HCT116 (cell line): ENCODE measurements at regions not wholly inside any gene's neighbourhood (a gene's known extent, or its start where the extent isn't known, plus 50 kb on each side); places are given as distances from the start of the nearest gene placed in this dataset.

Experiments
- ATAC-seq: fragments of 200-7000 bp; cut with Tn5 transposase; 2 replicates; pipeline ENCODE4 v1.9.1; 2020; ENCODE audit warnings: mild to moderate bottlenecking, moderate library complexity
- BruUV-seq: library from RNA; stranded (reverse); fragments of 400-500 nt; replicated peaks from 2 replicates; lab custom pipeline; 2021; lab: Mats Ljungman, UMichigan
- CTCF ChIA-PET: fragments of 300-600 bp; sonication (Branson Sonifier 250); formaldehyde crosslinking; loops from one replicate; lab custom pipeline; 2021; ENCODE audit warnings: antibody characterized with exemption; lab: Charles Lee
- POLR2A ChIA-PET: fragments of 300-600, 350-600 bp; sonication (Branson Sonifier 250); formaldehyde crosslinking; loops from one replicate; lab custom pipeline; 2021; ENCODE audit warnings: antibody characterized with exemption; lab: Charles Lee
- RAD21 ChIA-PET, 2 experiments: fragments of 300-600 bp; sonication (Branson Sonifier 250); formaldehyde crosslinking; loops; one replicate each; lab custom pipeline; 2023; ENCODE audit warnings: low total read pairs in 2 of 2; ENCODE audit not compliant: uncharacterized antibody in 2 of 2, unreplicated experiment in 2 of 2, low non-redundant PET in 1 of 2; lab: Charles Lee
- DNase-seq: peaks from one replicate; pipeline ENCODE4 v3.0.0-alpha.2; 2010; ENCODE audit warnings: low read depth, low spot score
- H2AFZ ChIP-seq: fragments of 200-600 bp; shearing (Covaris generic), sonication (generic); 2 replicates; pipeline ENCODE4 v1.6.1; 2017; ENCODE audit warnings: low read depth, mixed run types, mixed read lengths, antibody characterized with exemption, low read length; ENCODE audit not compliant: poor library complexity, severe bottlenecking
- H3K27ac ChIP-seq: 2 replicates; pipeline ENCODE4 v1.5.1; 2012; ENCODE audit warnings: low read depth, low read length
- H3K27me3 ChIP-seq: fragments of 200-600 bp; sonication (generic); 2 replicates; pipeline ENCODE4 v1.6.1; 2016; ENCODE audit warnings: mixed run types, low read length, mixed read lengths; ENCODE audit not compliant: insufficient read depth
- H3K36me3 ChIP-seq, 2 experiments: fragments of 200-500 bp in 1 of 2; fragments of 200-600 bp in 1 of 2; sonication (Bioruptor generic) in 1 of 2; sonication (generic) in 1 of 2; 2 replicates each; pipeline versions ENCODE4 v1.5.1 to v1.6.1; 2014 to 2016; ENCODE audit warnings: low read length in 2 of 2, inconsistent platforms in 1 of 2, mixed read lengths in 1 of 2, mixed run types in 1 of 2; ENCODE audit not compliant: insufficient read depth in 2 of 2, control insufficient read depth in 1 of 2
- H3K4me1 ChIP-seq, 2 experiments: fragments of 200-600 bp in 1 of 2; sonication (generic) in 1 of 2; 2 replicates each; pipeline versions ENCODE4 v1.5.1 to v1.6.1; 2012 to 2017; ENCODE audit warnings: low read length in 2 of 2, inconsistent platforms in 1 of 2, mild to moderate bottlenecking in 1 of 2, mixed read lengths in 1 of 2, mixed run types in 1 of 2, moderate library complexity in 1 of 2; ENCODE audit not compliant: insufficient read depth in 2 of 2, control insufficient read depth in 1 of 2
- H3K4me2 ChIP-seq: fragments of 200-600 bp; sonication (generic); 2 replicates; pipeline ENCODE4 v1.6.1; 2017; ENCODE audit warnings: mixed run types, low read length, mixed read lengths
- H3K4me3 ChIP-seq, 2 experiments: fragments of 200-600 bp in 1 of 2; sonication (generic) in 1 of 2; replicated peaks in 1 of 2; 2 replicates each; pipeline ENCODE4 v1.5.1; 2011 to 2016; ENCODE audit warnings: low read length in 2 of 2, control low read depth in 1 of 2, low read depth in 1 of 2, mild to moderate bottlenecking in 1 of 2, mixed read lengths in 1 of 2, mixed run types in 1 of 2
- H3K79me2 ChIP-seq: fragments of 200-600 bp; sonication (generic); 2 replicates; pipeline ENCODE4 v1.6.1; 2017; ENCODE audit warnings: mild to moderate bottlenecking, mixed run types, low read length, moderate library complexity, mixed read lengths; ENCODE audit not compliant: insufficient read depth
- H3K9ac ChIP-seq: fragments of 200-600 bp; sonication (generic); 2 replicates; pipeline ENCODE4 v1.6.1; 2016; ENCODE audit warnings: low read length, mixed read lengths
- H3K9me2 ChIP-seq: fragments of 200-600 bp; sonication (generic), shearing (Covaris generic); 2 replicates; pipeline ENCODE4 v1.6.1; 2017; ENCODE audit warnings: mixed run types, mild to moderate bottlenecking, moderate library complexity; ENCODE audit not compliant: insufficient read depth
- H3K9me3 ChIP-seq, 2 experiments: fragments of 200-500 bp in 1 of 2; fragments of 200-600 bp in 1 of 2; sonication (Bioruptor generic) in 1 of 2; sonication (generic) in 1 of 2; 2 replicates each; pipeline ENCODE4 v1.6.1; 2014 to 2017; ENCODE audit warnings: low read length in 2 of 2, mixed read lengths in 2 of 2, inconsistent platforms in 1 of 2, low read depth in 1 of 2, mild to moderate bottlenecking in 1 of 2, mixed run types in 1 of 2, moderate library complexity in 1 of 2; ENCODE audit not compliant: control insufficient read depth in 1 of 2, insufficient read depth in 1 of 2
- H4K20me1 ChIP-seq: fragments of 200-600 bp; sonication (generic), shearing (Covaris generic); 2 replicates; pipeline ENCODE4 v1.6.1; 2017; ENCODE audit warnings: mixed run types, mild to moderate bottlenecking, moderate library complexity; ENCODE audit not compliant: insufficient read depth
- ATF3 ChIP-seq: IDR thresholded peaks from 2 replicates; pipeline ENCODE4 v1.6.1; 2012
- CBX3 ChIP-seq: IDR thresholded peaks from 2 replicates; pipeline ENCODE4 v1.6.1; 2012; ENCODE audit warnings: low read depth
- CEBPB ChIP-seq: IDR thresholded peaks from 2 replicates; pipeline ENCODE4 v1.6.1; 2012; ENCODE audit warnings: low read depth
- CTCF ChIP-seq, 3 experiments: fragments of 200-600 bp in 1 of 3; sonication (generic) in 1 of 3; IDR thresholded peaks in 2 of 3; conservative IDR thresholded peaks in 1 of 3; 2 replicates each; pipeline ENCODE4 v1.5.1; 2012 to 2017; ENCODE audit warnings: low read depth in 2 of 3, low read length in 2 of 3, antibody characterized with exemption in 1 of 3, borderline replicate concordance in 1 of 3, control low read depth in 1 of 3, mild to moderate bottlenecking in 1 of 3, mixed read lengths in 1 of 3, mixed run types in 1 of 3, moderate library complexity in 1 of 3; ENCODE audit not compliant: insufficient read depth in 1 of 3
- ELF1 ChIP-seq: IDR thresholded peaks from 2 replicates; pipeline ENCODE4 v1.6.1; 2012; ENCODE audit warnings: low read depth, borderline replicate concordance
- EZH2 ChIP-seq: fragments of 200-600 bp; sonication (generic); IDR thresholded peaks from 2 replicates; pipeline ENCODE4 v1.6.1; 2017; ENCODE audit warnings: antibody characterized with exemption, mixed run types
- EZH2phosphoT487 ChIP-seq: fragments of 200-600 bp; IDR thresholded peaks from 2 replicates; pipeline ENCODE4 v1.6.1; 2018; ENCODE audit warnings: antibody characterized with exemption, borderline replicate concordance
- FOSL1 ChIP-seq: IDR thresholded peaks from 2 replicates; pipeline ENCODE4 v1.6.1; 2012; ENCODE audit warnings: low read depth
- JUND ChIP-seq: IDR thresholded peaks from 2 replicates; pipeline ENCODE4 v1.6.1; 2012
- POLR2A ChIP-seq: IDR thresholded peaks from 2 replicates; pipeline ENCODE4 v1.7.0; 2011; ENCODE audit warnings: borderline replicate concordance; ENCODE audit not compliant: insufficient read depth, insufficient read length; ENCODE audit errors: extremely low read depth
- POLR2AphosphoS5 ChIP-seq: IDR thresholded peaks from 2 replicates; pipeline ENCODE4 v1.6.1; 2011; ENCODE audit warnings: mild to moderate bottlenecking, low read depth, low read length, moderate library complexity
- RAD21 ChIP-seq: IDR thresholded peaks from 2 replicates; pipeline ENCODE4 v1.6.1; 2012; ENCODE audit warnings: low read depth, mild to moderate bottlenecking
- REST ChIP-seq: IDR thresholded peaks from 2 replicates; pipeline ENCODE4 v1.6.1; 2012; ENCODE audit warnings: low read depth
- SIN3A ChIP-seq: IDR thresholded peaks from 2 replicates; pipeline ENCODE4 v1.6.1; 2012; ENCODE audit warnings: low read depth
- SRF ChIP-seq: IDR thresholded peaks from 2 replicates; pipeline ENCODE4 v1.6.1; 2012; ENCODE audit warnings: low read depth
- YY1 ChIP-seq: IDR thresholded peaks from 2 replicates; pipeline ENCODE4 v1.6.1; 2011; ENCODE audit warnings: low read length, low read depth, moderate library complexity, mild to moderate bottlenecking; ENCODE audit not compliant: insufficient replicate concordance; ENCODE audit errors: extremely low read depth
- ZFX ChIP-seq: fragments of 450-650 bp; IDR thresholded peaks from 2 replicates; pipeline ENCODE4 v1.6.1; 2017
- intact Hi-C: fragments of 100-400 bp; cut with micrococcal nuclease; formaldehyde crosslinking; loops from 2 replicates; pipeline ENCODE4 v1.10.0; 2022

- Histone ChIP-seq H3K4me1 (no peaks in the 10 kb centered on the region), H3K79me2 (no peaks in the 10 kb centered on the region), H3K27ac (no peak overlapping the region), H3K4me2 (no peak overlapping the region), H2AFZ (no peak overlapping the region), H3K4me3 (no peak overlapping the region), H3K36me3 (no peaks in the 10 kb centered on the region), H3K9ac (no peak overlapping the region), H4K20me1 (no peaks in the 10 kb centered on the region), H3K9me2 (no peaks in the 10 kb centered on the region), H3K9me3 (no peaks in the 10 kb centered on the region), H3K27me3 (no peaks in the 10 kb centered on the region)
- POLR2A ChIA-PET, result no interaction called here
- no peak for DNase-seq
- ATAC-seq, result no peak
- no TSS peak for BruUV-seq
- intact Hi-C loops, result no loop called here
- TF ChIP-seq CBX3 (no peak), EZH2 (no peak), ATF3 (no peak), SIN3A (no peak), SRF (no peak), ELF1 (no peak), CEBPB (no peak), CTCF (IDR thresholded peaks at IDR 0.05 in 2 of 3, conservative IDR thresholded peaks at IDR 0.05 in 1 of 3; ENCODE audit: borderline replicate concordance in 1 of 3, insufficient read depth in 1 of 3, low read depth in 2 of 3, low read length in 2 of 3) (no peak), EZH2phosphoT487 (no peak), JUND (no peak), POLR2AphosphoS5 (no peak), REST (no peak), ZFX (no peak), FOSL1 (no peak), RAD21 (no peak), YY1 (no peak), POLR2A (no peak)
- CTCF ChIA-PET, result no interaction called here
- RAD21 ChIA-PET, result no interaction called here
These were observed 334.8 kb downstream of the MYCN start for GRCh38 chr2:16275131-16275530.
